ENCODE measurements at regions not wholly inside any gene's neighbourhood (a gene's known extent, or its start where the extent isn't known, plus 50 kb on each side); places are given as distances from the start of the nearest gene placed in this dataset.
"Not testable (repeated sequence)": the region's sequence is repeated elsewhere in the genome, so short reads cannot be mapped to it uniquely, and the experiment has no call there.

DNA sequence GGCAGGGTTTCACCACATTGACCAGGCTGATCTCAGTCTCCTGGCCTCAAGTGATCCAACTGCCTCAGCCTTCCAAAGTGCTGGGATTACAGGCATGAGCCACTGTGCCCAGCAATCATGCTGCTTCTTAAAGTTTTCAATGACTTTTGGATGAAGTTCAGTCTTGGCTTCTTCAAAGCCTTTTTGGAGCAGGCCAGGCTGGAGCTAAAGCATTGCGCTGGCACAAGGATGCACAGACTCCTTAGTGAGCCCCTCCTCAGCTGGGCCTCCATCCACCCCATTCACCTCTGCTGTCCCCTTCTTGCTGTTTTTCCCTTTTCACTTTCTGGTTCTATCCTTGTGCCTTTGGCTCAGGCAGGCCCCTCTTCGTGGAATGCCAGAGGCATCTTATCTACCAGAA, 638.6 kb downstream of the TYW1 start:
- TF ChIP-seq, protein P1, sequence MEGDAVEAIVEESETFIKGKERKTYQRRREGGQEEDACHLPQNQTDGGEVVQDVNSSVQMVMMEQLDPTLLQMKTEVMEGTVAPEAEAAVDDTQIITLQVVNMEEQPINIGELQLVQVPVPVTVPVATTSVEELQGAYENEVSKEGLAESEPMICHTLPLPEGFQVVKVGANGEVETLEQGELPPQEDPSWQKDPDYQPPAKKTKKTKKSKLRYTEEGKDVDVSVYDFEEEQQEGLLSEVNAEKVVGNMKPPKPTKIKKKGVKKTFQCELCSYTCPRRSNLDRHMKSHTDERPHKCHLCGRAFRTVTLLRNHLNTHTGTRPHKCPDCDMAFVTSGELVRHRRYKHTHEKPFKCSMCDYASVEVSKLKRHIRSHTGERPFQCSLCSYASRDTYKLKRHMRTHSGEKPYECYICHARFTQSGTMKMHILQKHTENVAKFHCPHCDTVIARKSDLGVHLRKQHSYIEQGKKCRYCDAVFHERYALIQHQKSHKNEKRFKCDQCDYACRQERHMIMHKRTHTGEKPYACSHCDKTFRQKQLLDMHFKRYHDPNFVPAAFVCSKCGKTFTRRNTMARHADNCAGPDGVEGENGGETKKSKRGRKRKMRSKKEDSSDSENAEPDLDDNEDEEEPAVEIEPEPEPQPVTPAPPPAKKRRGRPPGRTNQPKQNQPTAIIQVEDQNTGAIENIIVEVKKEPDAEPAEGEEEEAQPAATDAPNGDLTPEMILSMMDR (IDR thresholded peaks at IDR 0.05; ENCODE audit: low read depth, low read length), result no peak
- H3K27me3 ChIP-seq, result no peaks in the 10 kb centered on the region; the same call in 1 of the 2 replicates
- H3K4me1 ChIP-seq, result no peaks in the 10 kb centered on the region
- no peaks in the 10 kb centered on the region for H3K36me3 ChIP-seq
- H3K9me3 ChIP-seq, result no peaks in the 10 kb centered on the region
- DNase-seq, result no peak
- H3K4me3 ChIP-seq (ENCODE audit: low read depth, low read length), result no peak overlapping the region

DNA sequence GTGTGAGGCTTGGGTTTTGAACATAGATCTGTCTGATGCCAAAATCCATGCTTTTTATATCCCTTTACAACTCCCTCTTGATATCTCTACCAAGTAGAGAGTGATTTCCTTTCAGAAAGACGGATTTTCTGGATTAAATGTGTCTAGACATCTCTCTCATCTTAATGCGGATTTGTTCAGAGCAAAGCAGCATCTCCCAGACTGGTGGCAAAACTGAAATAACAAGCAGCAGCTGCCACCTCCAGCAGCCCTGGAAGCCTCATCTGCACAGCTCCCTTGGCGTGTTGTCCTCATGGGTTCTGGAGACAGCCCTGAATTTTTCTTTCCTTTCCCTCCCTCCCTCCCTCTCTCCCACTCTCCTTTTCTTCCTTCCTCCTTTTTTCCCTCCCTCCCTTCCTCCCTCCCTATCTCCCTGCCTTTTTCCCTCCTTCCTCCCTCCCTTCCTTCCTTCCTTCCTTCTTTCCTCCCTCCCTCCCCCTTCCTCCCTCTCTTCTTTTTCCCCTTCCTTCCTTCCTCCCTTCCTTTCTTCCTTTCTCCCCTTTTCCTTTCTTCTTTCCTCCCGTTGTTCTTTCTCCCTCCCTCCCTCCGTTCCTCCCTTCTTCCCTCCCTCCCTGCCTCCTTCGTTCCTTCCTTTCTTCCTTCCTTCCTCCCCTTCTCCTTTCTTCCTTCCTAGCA, 639.9 kb downstream of the TYW1 start:
- DNase-seq, result no peak
- Histone ChIP-seq H3K27me3 (no peaks in the 10 kb centered on the region; the same call in 1 of the 2 replicates), H3K4me3 (ENCODE audit: low read depth, low read length) (no peak overlapping the region), H3K4me1 (no peaks in the 10 kb centered on the region), H3K9me3 (no peaks in the 10 kb centered on the region), H3K36me3 (no peaks in the 10 kb centered on the region)
- TF ChIP-seq, protein P1 (IDR thresholded peaks at IDR 0.05; ENCODE audit: low read depth, low read length), result no peak

DNA sequence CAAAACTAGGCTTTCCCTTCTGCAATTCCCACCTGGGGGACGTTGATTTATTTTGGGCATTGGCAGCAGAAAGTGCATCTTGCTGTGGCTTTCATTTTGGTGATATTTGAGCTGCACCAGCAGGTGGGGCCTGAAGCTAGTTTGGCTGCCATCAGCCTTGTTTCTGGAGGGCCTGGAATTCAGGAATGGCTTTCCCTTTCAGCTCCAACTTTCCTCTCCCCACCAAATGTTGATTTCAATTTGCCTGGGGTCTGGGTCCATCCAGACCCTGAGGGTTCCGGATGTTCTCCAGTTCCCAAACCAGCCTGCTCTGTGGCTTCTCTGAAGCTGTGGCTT, 640.4 kb downstream of the TYW1 start:
- TF ChIP-seq, protein P1 (IDR thresholded peaks at IDR 0.05; ENCODE audit: low read depth, low read length), result peak; percentile 36
- Histone ChIP-seq H3K4me3 (ENCODE audit: low read depth, low read length) (no peak overlapping the region), H3K4me1 (no peaks in the 10 kb centered on the region), H3K36me3 (no peaks in the 10 kb centered on the region), H3K9me3 (no peaks in the 10 kb centered on the region), H3K27me3 (no peaks in the 10 kb centered on the region; the same call in 1 of the 2 replicates)
- DNase-seq, result no peak

DNA sequence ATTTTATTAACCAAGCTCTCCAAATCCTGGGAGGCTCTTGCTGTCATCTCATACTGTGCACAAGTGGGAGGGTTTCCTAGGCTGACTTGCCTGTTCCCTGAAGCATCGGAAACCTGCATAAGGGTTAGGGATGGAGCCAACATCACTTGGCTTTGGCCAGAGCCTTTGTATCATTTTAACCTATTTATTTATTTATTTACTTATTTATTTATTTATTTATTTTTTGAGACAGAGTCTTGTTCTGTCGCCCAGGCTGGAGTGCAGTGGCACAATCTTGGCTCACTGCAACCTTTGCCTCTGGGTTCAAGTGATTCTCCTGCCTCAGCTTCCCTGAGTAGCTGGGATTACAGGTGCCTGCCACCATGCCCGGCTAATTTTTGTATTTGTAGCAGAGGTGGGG, 645.9 kb downstream of the TYW1 start:
- DNase-seq, H3K27me3 ChIP-seq: not testable (repeated sequence)

DNA sequence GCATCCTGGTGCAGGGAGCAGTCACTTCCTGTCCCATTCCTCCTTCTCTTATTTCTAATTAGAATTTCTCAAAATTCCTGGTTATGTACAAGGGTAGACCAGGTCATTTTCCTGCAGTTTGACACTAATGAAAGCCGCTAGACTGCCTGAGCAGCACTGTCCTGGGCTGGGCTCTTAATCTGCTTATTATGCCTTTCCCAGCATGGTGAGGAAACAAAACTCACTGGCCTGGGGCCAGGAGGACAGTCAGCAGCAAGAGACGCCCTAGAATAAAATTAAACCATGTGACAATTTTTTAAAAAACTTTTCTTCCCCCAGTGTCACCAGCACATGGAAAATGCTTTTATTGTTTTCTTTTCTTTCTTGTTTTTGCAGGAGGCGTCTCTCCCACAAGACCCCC, 647.5 kb downstream of the TYW1 start:
- no peaks in the 10 kb centered on the region for H3K36me3 ChIP-seq
- H3K4me3 ChIP-seq (ENCODE audit: low read depth, low read length), result no peak overlapping the region
- no peaks in the 10 kb centered on the region for H3K4me1 ChIP-seq
- TF ChIP-seq, protein P1 (IDR thresholded peaks at IDR 0.05; ENCODE audit: low read depth, low read length), result no peak
- H3K9me3 ChIP-seq, result no peaks in the 10 kb centered on the region
- no peaks in the 10 kb centered on the region for H3K27me3 ChIP-seq
- no peak for DNase-seq

More for the DNA sequence above, 645.9 kb downstream of the TYW1 start:
- H3K4me1 ChIP-seq; H3K4me3 ChIP-seq (ENCODE audit: low read depth, low read length); H3K9me3 ChIP-seq; H3K36me3 ChIP-seq: not testable (repeated sequence)

DNA sequence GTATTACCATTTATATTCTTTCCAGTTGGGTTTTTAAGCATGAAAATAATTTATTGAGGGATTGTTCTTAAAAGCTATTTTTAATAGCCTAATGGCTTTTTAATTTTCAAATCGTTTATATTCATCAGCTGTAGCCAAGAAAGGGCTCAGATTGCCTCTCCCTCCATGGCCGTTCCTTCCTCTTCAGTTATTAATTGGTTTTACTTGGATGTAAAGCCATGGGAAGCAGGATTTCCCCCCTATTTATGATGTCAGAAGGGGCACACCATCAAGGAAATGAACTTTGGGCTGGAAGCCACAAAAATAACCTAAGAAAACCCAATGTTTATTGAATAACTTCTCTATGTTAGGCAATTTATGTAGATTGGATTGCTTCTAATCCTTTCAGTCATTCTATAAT, 656.3 kb downstream of the TYW1 start:
- Histone ChIP-seq H3K9me3 (no peaks in the 10 kb centered on the region), H3K4me3 (ENCODE audit: low read depth, low read length) (no peak overlapping the region), H3K27me3 (no peaks in the 10 kb centered on the region), H3K4me1 (no peaks in the 10 kb centered on the region), H3K36me3 (no peaks in the 10 kb centered on the region)
- TF ChIP-seq, protein P1 (IDR thresholded peaks at IDR 0.05; ENCODE audit: low read depth, low read length), result no peak
- DNase-seq, result no peak
